ENCODE measurements at regions not wholly inside any gene's neighbourhood (a gene's known extent, or its start where the extent isn't known, plus 50 kb on each side); places are given as distances from the start of the nearest gene placed in this dataset.
"Not testable (repeated sequence)": the region's sequence is repeated elsewhere in the genome, so short reads cannot be mapped to it uniquely, and the experiment has no call there.

GRCh38 chr2:12017499-12018157, 271.2 kb downstream of the LPIN1 start:
- FAIRE-seq (no peak), DNase-seq (ENCODE audit: low spot score) (no peak)

GRCh38 chr2:12018726-12019125, 272.3 kb downstream of the LPIN1 start:
- FAIRE-seq; DNase-seq (ENCODE audit: low spot score): not testable (repeated sequence)

- FAIRE-seq, result peak; percentile 65
These were observed 274.5 kb downstream of the LPIN1 start for GRCh38 chr2:12020833-12021469.

DNA sequence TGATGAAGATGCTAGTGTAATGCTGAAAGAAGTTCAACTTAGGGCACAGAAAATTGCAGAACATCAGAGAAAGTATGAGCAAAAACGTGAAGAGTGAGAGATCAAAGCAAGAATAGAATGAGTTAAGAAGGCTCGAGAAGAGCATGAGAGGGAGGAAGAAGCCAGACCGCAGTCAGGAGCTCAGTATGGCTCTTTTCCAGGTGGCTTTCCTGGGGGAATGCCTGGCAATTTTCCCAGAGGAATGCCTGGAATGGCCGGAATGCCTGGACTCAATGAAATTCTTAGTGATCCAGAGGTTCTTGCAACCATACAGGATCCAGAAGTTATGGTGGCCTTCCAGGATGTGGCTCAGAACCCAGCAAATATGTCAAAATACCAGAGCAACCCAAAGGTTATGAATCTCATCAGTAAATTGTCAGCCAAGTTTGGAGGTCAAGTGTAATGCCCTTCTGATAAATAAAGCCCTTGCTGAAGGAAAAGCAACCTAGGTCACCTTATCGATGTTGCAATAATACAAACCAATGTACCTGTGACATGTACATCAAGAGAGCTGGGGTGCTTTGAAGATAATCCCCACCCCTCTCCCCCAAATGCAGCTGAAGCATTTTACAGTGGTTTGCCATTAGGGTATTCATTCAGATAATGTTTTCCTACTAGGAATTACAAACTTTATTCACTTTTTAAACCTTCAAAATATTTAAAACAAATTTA, 277.9 kb downstream of the LPIN1 start:
- peak; percentile 51 for DNase-seq (ENCODE audit: low spot score)
- not testable (repeated sequence) for FAIRE-seq

More at GRCh38 chr2:12020833-12021469, 274.5 kb downstream of the LPIN1 start:
- no peak for DNase-seq (ENCODE audit: low spot score)

GRCh38 chr2:12027136-12027535, 280.7 kb downstream of the LPIN1 start:
- no peak for FAIRE-seq
- DNase-seq (ENCODE audit: low spot score), result no peak

- FAIRE-seq, result peak; percentile 20
These were observed 285.4 kb downstream of the LPIN1 start for GRCh38 chr2:12031866-12032265.

DNA sequence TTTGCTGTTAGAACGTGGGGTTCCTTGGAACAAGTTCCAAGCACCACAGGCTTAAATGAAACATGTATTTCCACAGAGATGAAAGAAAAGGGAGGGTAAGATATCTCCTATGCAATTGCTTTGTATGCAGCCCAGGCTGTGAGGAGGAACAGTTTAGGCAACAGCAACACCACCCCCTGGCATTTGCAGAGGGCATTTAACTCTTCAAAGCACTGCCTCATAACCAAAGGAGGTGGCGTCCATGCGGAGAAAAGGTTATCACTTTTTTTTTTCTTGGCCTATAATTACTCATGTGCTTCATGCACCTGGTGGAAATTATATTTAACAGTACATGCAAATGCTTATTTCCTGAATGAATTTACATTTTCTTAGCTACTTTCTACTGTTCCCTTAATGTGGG, 286.0 kb downstream of the LPIN1 start:
- FAIRE-seq, result no peak
- no peak for DNase-seq (ENCODE audit: low spot score)

More at GRCh38 chr2:12031866-12032265, 285.4 kb downstream of the LPIN1 start:
- DNase-seq (ENCODE audit: low spot score), result no peak

DNA sequence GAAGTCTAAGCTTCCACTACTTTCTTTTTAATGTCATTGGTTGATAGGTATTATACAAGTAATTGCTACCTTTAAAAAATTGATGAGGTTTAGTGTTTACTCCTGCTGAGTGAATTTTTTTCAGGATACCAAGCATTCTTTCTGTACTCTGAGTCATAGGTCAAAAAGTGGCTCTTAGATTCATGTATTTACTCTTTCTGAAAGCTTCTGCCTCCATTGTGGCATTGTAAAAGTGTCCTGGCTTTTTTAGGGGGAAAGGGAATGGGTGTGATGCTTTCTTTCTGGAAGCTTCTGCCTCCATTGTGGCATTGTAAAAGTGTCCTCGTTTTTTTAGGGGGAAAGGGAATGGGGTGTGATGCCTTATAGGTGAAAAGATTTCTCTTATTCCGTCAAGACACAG, 286.5 kb downstream of the LPIN1 start:
- DNase-seq (ENCODE audit: low spot score), result no peak
- FAIRE-seq, result no peak

DNA sequence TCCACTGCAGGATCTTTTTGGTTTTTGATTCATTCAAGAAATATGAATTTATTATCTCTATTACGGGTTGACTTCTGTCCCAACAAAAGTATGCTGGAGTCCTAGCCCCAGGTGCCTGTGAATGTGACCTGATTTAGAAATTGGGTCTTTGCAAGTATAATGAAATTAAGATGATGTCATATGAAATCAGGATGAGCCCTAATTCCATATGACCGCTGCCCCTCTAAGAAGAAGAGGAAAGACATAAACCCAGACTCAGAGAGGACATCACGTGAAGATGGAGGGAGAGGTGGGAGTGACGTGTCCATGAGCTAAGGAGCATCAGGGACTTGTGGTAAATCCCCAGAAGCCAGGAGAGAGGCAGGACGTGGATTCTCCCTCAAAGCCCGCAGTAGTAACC, 287.1 kb downstream of the LPIN1 start:
- peak; percentile 66 for FAIRE-seq
- no peak for DNase-seq (ENCODE audit: low spot score)

DNA sequence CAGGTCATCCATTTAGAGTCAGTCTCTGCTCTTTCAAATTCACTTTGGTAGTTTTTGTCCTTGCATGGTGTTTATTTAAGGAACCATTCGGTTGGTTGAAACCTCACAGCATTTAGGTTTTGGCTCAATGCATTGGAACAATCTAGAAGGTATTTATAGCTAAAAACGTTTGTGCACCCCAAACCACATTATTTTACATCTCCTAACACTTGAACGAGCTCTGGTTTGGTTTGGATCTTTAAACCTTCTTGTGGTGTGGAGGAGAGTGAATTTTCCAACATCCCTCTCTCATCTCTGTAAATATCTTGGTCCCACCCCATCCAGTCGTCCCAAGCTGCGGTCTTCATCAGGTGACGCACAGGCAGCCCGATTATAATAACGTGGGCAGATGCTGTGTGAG, 287.9 kb downstream of the LPIN1 start:
- FAIRE-seq (no peak), DNase-seq (ENCODE audit: low spot score) (no peak)

GRCh38 chr2:12035029-12035720, 288.7 kb downstream of the LPIN1 start:
- no peak for FAIRE-seq

DNA sequence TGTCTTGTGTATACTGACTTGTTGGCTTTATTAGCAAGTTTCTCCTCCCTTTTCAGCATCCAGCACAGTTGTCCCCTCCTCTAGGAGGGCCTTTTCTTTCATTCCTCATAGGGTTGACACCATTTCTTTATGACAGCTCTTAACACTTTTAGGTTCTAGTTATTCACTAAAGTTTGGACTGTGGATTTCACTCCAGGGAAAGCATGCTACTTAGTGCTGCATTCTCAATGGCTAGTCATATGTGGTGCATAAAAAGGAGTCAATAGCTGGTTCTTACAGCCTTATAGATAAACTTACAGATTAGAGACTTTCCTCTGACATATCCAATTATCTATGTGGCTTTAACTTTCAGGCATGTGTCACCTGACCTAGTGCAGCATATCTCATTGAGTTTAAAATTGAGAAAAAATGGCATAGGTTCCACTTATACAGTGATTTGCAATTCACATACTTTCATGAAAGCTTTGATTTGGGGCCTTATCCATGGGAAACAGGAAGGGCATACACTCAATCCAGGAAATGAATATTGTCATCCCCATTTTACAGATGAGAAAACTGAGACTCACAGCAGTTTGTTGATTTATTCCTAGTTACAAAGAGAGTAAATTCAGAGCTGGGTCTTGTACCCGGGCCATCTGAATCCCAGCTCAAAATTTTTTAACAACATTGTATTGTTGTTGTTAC, 289.7 kb downstream of the LPIN1 start:
- FAIRE-seq, result no peak

More at GRCh38 chr2:12035029-12035720, 288.7 kb downstream of the LPIN1 start:
- no peak for DNase-seq (ENCODE audit: low spot score)

DNA sequence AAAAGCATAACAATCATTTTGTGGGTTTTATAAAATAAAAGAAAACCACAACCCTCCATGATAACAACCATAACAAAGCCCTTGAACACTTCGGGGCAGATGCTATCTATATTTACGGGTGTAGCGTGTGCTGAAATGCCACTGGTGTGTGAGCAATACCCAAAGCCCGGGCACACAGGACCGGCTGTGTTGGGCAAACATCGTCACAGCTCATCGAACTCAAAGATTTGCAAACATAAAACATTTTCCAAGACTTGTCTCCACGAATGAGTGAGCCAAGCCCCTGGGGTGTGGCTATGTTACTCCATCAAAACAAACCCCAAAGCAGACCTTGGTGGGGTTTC, 290.2 kb downstream of the LPIN1 start:
- no peak for FAIRE-seq

More for the DNA sequence above, 289.7 kb downstream of the LPIN1 start:
- no peak for DNase-seq (ENCODE audit: low spot score)

GRCh38 chr2:12037301-12037700, 290.9 kb downstream of the LPIN1 start:
- DNase-seq (ENCODE audit: low spot score), result no peak
- FAIRE-seq, result no peak

More for the DNA sequence above, 290.2 kb downstream of the LPIN1 start:
- no peak for DNase-seq (ENCODE audit: low spot score)

DNA sequence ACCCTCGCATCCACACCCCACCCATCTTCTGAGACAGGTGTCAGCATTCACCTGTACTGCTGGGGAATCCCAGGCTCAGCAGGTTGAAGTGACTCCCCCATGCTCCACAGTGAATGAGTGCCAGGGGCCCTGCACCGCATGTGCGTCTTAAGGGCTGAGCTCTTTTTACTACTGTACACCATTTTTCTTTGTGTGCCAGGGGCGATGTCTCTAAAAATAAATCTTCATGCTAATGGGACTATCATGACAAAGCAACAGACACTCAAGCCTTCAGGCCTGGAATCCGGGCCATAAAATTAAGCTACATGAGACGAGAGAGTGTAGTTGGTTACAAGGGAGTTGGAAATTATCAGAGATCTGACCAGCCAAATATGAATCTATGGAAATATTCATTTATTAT, 294.8 kb downstream of the LPIN1 start:
- FAIRE-seq, result no peak
- no peak for DNase-seq (ENCODE audit: low spot score)

DNA sequence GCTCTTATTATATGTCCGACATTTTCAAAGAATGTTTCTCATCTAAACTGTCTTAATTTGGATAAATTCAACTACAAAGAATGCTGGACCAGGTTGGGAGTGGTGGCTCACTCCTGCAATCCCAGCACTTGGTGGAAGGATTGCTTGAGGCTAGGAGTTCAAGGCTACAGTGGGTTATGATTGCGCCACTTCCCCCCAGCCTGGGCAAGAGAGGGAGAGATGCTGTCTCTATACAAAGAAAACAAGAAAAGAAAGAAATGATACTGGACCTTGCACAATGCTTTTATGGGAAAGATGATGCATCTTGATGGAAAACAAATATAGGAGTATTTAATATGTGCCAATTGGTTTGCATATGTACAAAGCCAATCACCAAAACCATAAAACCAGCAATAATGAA, 296.7 kb downstream of the LPIN1 start:
- FAIRE-seq (no peak), DNase-seq (ENCODE audit: low spot score) (no peak)

GRCh38 chr2:12044857-12045256, 298.4 kb downstream of the LPIN1 start:
- FAIRE-seq (no peak), DNase-seq (ENCODE audit: low spot score) (no peak)

DNA sequence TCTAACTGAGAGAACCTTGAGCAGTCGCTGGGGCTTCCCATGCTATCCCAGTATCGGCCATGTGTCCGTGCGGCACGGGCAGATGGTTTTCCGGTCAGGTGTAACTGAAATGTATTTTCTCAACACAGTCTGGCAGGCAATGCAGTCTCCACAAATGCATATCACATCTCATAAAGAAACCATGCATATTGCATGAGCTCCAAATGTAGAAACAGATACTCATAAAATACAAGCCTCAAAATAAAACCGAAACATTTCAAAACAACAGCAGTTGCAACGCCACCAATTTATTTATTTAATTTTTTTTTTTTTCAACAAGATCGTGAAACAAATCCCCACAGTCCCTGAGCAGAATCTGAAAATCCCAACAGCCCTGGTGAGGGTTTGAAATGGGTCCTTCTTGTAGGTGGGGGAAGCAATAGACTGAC, 299.4 kb downstream of the LPIN1 start:
- FAIRE-seq, result no peak
- no peak for DNase-seq (ENCODE audit: low spot score)

DNA sequence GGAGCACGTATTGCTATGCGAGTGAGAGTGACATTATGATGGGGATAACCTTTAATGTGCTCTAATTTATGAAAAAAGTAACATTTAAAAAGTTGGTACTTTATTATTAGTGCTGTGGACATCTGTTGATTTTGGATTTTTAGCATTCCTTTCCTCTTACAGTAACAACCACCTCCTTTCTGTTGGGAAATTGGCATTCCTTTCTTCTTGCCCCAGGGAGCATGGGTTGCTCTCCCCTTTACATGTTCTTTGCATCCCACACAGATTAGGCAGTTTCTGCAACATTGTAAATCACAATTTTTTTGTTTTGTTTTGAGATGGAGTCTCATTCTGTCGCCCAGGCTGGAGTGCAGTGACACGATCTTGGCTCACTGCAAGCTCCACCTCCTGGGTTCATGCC, 300.2 kb downstream of the LPIN1 start:
- FAIRE-seq, result no peak
- peak; percentile 69 for DNase-seq (ENCODE audit: low spot score)

DNA sequence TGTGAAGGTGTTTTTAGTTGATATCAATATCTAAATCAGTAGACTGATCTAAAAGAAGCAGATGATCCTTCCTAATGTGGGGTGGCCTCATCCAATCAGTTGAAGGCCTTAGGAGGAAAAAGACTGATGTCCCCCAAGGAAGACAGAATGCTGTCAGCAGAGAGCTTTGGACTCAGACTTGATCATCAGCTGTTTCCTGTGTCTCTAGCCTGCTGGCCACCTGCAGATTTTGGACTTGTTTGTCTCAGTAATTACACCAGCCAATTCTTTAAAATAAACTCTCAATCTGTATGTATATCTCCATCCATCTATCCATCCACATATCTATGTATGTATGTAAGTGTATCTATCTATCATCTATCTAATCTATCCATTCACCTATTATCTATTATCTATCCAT, 301.3 kb downstream of the LPIN1 start:
- FAIRE-seq (no peak), DNase-seq (ENCODE audit: low spot score) (no peak)

- FAIRE-seq, result no peak
These were observed 302.1 kb downstream of the LPIN1 start for GRCh38 chr2:12048550-12048949.

More at GRCh38 chr2:12048550-12048949, 302.1 kb downstream of the LPIN1 start:
- no peak for DNase-seq (ENCODE audit: low spot score)

All from urothelium cell line (cell line).